Astrocyte (in vitro differentiated cells and primary cell): ENCODE measurements at regions not wholly inside any gene's neighbourhood (a gene's known extent, or its start where the extent isn't known, plus 50 kb on each side); places are given as distances from the start of the nearest gene placed in this dataset.

ENCODE experiments used
- DNase-seq: peaks from one replicate; pipeline ENCODE4 v3.0.0-alpha.2; 2010; ENCODE audit warnings: low read depth
- FAIRE-seq: peaks from 2 replicates; lab custom pipeline; 2011; peaks lifted over from hg19 to GRCh38; lab: Jason Lieb, UNC
- H2AFZ ChIP-seq: 2 replicates; pipeline ENCODE4 v1.6.0; 2012; ENCODE audit warnings: low read depth, low read length, inconsistent platforms
- H3K27ac ChIP-seq: 2 replicates; pipeline ENCODE4 v1.5.1; 2011; ENCODE audit warnings: low read depth, low read length, inconsistent platforms
- H3K27me3 ChIP-seq: 2 replicates; pipeline ENCODE4 v1.6.0; 2011; ENCODE audit warnings: low read length, inconsistent platforms; ENCODE audit not compliant: insufficient read depth
- H3K36me3 ChIP-seq: 2 replicates; pipeline ENCODE4 v1.5.1; 2011; ENCODE audit warnings: low read length, inconsistent platforms; ENCODE audit not compliant: insufficient read depth
- H3K4me1 ChIP-seq: 2 replicates; pipeline ENCODE4 v1.5.1; 2011; ENCODE audit warnings: low read length, inconsistent platforms; ENCODE audit not compliant: insufficient read depth
- H3K4me2 ChIP-seq: 2 replicates; pipeline ENCODE4 v1.6.0; 2012; ENCODE audit warnings: low read length, inconsistent platforms
- H3K4me3 ChIP-seq: 2 replicates; pipeline ENCODE4 v1.5.1; 2011; ENCODE audit warnings: low read depth, mild to moderate bottlenecking, low read length, inconsistent platforms; ENCODE audit not compliant: insufficient read depth
- H3K79me2 ChIP-seq: 2 replicates; pipeline ENCODE4 v1.6.0; 2012; ENCODE audit warnings: mild to moderate bottlenecking, low read length, inconsistent platforms; ENCODE audit not compliant: insufficient read depth
- H3K9ac ChIP-seq: 2 replicates; pipeline ENCODE4 v1.6.0; 2012; ENCODE audit warnings: mild to moderate bottlenecking, low read length, inconsistent platforms
- H3K9me3 ChIP-seq: 2 replicates; pipeline ENCODE4 v1.5.1; 2012; ENCODE audit warnings: low read depth, mild to moderate bottlenecking, low read length, inconsistent platforms; ENCODE audit not compliant: insufficient read depth
- H4K20me1 ChIP-seq: 2 replicates; pipeline ENCODE4 v1.6.0; 2012; ENCODE audit warnings: low read length, inconsistent platforms; ENCODE audit not compliant: insufficient read depth
- H3K27ac Mint-ChIP-seq: one replicate; pipeline ENCODE4 v1.8.0; 2021; ENCODE audit warnings: mild to moderate bottlenecking, mixed read lengths; ENCODE audit not compliant: unreplicated experiment
- H3K27me3 Mint-ChIP-seq: one replicate; pipeline ENCODE4 v1.8.0; 2021; ENCODE audit warnings: low read depth, mixed read lengths; ENCODE audit not compliant: unreplicated experiment
- H3K36me3 Mint-ChIP-seq: one replicate; pipeline ENCODE4 v1.8.0; 2021; ENCODE audit warnings: low read depth, mixed read lengths; ENCODE audit not compliant: unreplicated experiment
- H3K4me1 Mint-ChIP-seq: one replicate; pipeline ENCODE4 v1.8.0; 2021; ENCODE audit warnings: low read depth, mixed read lengths; ENCODE audit not compliant: unreplicated experiment
- H3K4me3 Mint-ChIP-seq: one replicate; pipeline ENCODE4 v1.8.0; 2021; ENCODE audit warnings: mild to moderate bottlenecking, moderate library complexity, mixed read lengths; ENCODE audit not compliant: unreplicated experiment
- H3K9me3 Mint-ChIP-seq: one replicate; pipeline ENCODE4 v1.8.0; 2021; ENCODE audit warnings: mild to moderate bottlenecking, mixed read lengths; ENCODE audit not compliant: unreplicated experiment
- EZH2 ChIP-seq: IDR thresholded peaks from 2 replicates; pipeline ENCODE4 v1.6.1; 2012; ENCODE audit warnings: mild to moderate bottlenecking, low read length, inconsistent platforms; ENCODE audit not compliant: insufficient read depth
- TF ChIP-seq, protein P1 (sequence below): IDR thresholded peaks from 2 replicates; pipeline ENCODE4 v1.5.1; 2011; ENCODE audit warnings: low read depth, mild to moderate bottlenecking, inconsistent platforms, low read length, moderate library complexity; ENCODE audit not compliant: insufficient read depth

GRCh38 chr2:176432434-176432833, 163.2 kb downstream of the MTX2 start:
- FAIRE-seq (no peak), DNase-seq (no peak)
- H3K9me3 Mint-ChIP-seq = peaks cover 4% of the 10 kb centered on the region
- no peak overlapping the region for H3K4me3 Mint-ChIP-seq
- H3K36me3 Mint-ChIP-seq = no peaks in the 10 kb centered on the region
- no peak overlapping the region for H3K27ac Mint-ChIP-seq
- no peak overlapping the region for H3K27ac ChIP-seq
- no peaks in the 10 kb centered on the region for H3K27me3 ChIP-seq
- no peaks in the 10 kb centered on the region for H4K20me1 ChIP-seq
- no peaks in the 10 kb centered on the region for H3K79me2 ChIP-seq
- H3K36me3 ChIP-seq = no peaks in the 10 kb centered on the region
- no peak for TF ChIP-seq EZH2
- TF ChIP-seq, protein P1, sequence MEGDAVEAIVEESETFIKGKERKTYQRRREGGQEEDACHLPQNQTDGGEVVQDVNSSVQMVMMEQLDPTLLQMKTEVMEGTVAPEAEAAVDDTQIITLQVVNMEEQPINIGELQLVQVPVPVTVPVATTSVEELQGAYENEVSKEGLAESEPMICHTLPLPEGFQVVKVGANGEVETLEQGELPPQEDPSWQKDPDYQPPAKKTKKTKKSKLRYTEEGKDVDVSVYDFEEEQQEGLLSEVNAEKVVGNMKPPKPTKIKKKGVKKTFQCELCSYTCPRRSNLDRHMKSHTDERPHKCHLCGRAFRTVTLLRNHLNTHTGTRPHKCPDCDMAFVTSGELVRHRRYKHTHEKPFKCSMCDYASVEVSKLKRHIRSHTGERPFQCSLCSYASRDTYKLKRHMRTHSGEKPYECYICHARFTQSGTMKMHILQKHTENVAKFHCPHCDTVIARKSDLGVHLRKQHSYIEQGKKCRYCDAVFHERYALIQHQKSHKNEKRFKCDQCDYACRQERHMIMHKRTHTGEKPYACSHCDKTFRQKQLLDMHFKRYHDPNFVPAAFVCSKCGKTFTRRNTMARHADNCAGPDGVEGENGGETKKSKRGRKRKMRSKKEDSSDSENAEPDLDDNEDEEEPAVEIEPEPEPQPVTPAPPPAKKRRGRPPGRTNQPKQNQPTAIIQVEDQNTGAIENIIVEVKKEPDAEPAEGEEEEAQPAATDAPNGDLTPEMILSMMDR = no peak
- H3K4me3 ChIP-seq = no peak overlapping the region
- no peaks in the 10 kb centered on the region for H3K9me3 ChIP-seq
- H3K4me2 ChIP-seq = no peak overlapping the region
- H2AFZ ChIP-seq = no peak overlapping the region
- H3K9ac ChIP-seq = no peak overlapping the region
- no peaks in the 10 kb centered on the region for H3K4me1 Mint-ChIP-seq
- no peaks in the 10 kb centered on the region for H3K4me1 ChIP-seq
- peaks cover 2% of the 10 kb centered on the region for H3K27me3 Mint-ChIP-seq

GRCh38 chr2:176435729-176436128, 166.5 kb downstream of the MTX2 start:
- H3K9me3 Mint-ChIP-seq = peaks cover 4% of the 10 kb centered on the region
- Histone ChIP-seq H2AFZ (no peak overlapping the region), H3K4me2 (no peak overlapping the region), H3K9ac (no peak overlapping the region), H3K9me3 (no peaks in the 10 kb centered on the region), H3K36me3 (no peaks in the 10 kb centered on the region), H3K79me2 (no peaks in the 10 kb centered on the region), H3K27me3 (no peaks in the 10 kb centered on the region), H3K4me3 (no peak overlapping the region), H3K27ac (no peak overlapping the region), H3K4me1 (no peaks in the 10 kb centered on the region), H4K20me1 (no peaks in the 10 kb centered on the region)
- peaks cover 3% of the 10 kb centered on the region for H3K4me1 Mint-ChIP-seq
- DNase-seq (no peak), FAIRE-seq (no peak)
- no peaks in the 10 kb centered on the region for H3K36me3 Mint-ChIP-seq
- no peaks in the 10 kb centered on the region for H3K27me3 Mint-ChIP-seq
- H3K27ac Mint-ChIP-seq = no peak overlapping the region
- TF ChIP-seq EZH2 = no peak
- TF ChIP-seq, protein P1 = no peak
- no peak overlapping the region for H3K4me3 Mint-ChIP-seq

DNA sequence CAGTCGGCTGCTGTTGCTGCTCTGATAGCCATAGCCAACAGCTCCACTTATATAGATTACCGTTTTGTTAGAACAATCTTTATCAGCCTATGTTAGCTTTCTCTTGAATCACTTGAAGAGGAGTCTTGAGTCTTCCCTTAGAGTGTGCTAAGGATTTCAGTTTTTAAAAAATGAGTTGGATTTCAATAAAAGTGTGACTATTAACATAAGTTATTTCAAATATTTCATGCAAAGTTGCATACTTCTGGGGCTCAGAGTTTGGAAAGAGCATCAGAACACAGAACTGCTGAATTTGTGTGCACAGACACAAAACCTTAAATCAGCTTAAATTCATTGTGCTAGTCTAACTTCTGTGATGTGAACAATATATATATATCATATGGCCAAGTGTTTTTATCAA, 174.7 kb downstream of the MTX2 start:
- Histone ChIP-seq H3K4me1 (peaks cover 13% of the 10 kb centered on the region), H3K9ac (no peak overlapping the region), H3K27me3 (no peaks in the 10 kb centered on the region), H3K79me2 (no peaks in the 10 kb centered on the region), H2AFZ (no peak overlapping the region), H3K9me3 (no peaks in the 10 kb centered on the region), H3K4me2 (no peak overlapping the region), H3K4me3 (no peak overlapping the region), H4K20me1 (no peaks in the 10 kb centered on the region), H3K27ac (no peak overlapping the region), H3K36me3 (no peaks in the 10 kb centered on the region)
- H3K4me3 Mint-ChIP-seq = no peak overlapping the region
- FAIRE-seq (no peak), DNase-seq (no peak)
- peaks cover 6% of the 10 kb centered on the region for H3K4me1 Mint-ChIP-seq
- H3K27ac Mint-ChIP-seq = no peak overlapping the region
- H3K36me3 Mint-ChIP-seq = no peaks in the 10 kb centered on the region
- TF ChIP-seq, protein P1 = no peak
- H3K9me3 Mint-ChIP-seq = no peaks in the 10 kb centered on the region
- peaks cover 2% of the 10 kb centered on the region for H3K27me3 Mint-ChIP-seq
